DND-41 (cell line): ENCODE measurements at regions not wholly inside any gene's neighbourhood (a gene's known extent, or its start where the extent isn't known, plus 50 kb on each side); places are given as distances from the start of the nearest gene placed in this dataset.

Source experiments
- EZH2 ChIP-seq: IDR thresholded peaks from 3 replicates; pipeline ENCODE4 v1.6.1; 2012; ENCODE audit warnings: borderline replicate concordance, low read depth, mild to moderate bottlenecking, moderate library complexity, low read length, inconsistent platforms; ENCODE audit not compliant: severe bottlenecking
- TF ChIP-seq, protein P1 (sequence below): IDR thresholded peaks from 2 replicates; pipeline ENCODE4 v1.5.1; 2012; ENCODE audit warnings: borderline replicate concordance, low read length, moderate library complexity, mild to moderate bottlenecking; ENCODE audit not compliant: poor library complexity, severe bottlenecking; ENCODE audit errors: extremely low read depth

DNA sequence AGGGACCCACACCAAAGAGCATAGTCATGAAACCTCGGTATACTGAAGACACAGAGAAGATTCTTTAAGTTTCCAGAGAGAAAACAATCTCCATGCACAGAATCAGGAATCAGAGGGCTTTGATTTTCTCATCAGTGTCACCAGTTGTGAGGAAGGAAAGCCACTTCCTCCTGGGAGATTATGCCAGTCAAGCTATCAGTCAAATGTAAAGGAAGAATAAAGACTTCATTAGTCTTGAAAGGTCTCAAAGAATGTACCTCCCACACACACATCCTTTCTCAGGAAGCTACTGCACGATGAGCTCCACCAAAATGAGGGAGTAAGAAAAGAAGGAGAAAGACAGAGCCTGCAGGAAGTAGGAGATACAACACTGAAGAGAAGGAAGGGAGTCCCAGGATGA is 486.3 kb downstream of the SHQ1 start:
- TF ChIP-seq, protein P1, sequence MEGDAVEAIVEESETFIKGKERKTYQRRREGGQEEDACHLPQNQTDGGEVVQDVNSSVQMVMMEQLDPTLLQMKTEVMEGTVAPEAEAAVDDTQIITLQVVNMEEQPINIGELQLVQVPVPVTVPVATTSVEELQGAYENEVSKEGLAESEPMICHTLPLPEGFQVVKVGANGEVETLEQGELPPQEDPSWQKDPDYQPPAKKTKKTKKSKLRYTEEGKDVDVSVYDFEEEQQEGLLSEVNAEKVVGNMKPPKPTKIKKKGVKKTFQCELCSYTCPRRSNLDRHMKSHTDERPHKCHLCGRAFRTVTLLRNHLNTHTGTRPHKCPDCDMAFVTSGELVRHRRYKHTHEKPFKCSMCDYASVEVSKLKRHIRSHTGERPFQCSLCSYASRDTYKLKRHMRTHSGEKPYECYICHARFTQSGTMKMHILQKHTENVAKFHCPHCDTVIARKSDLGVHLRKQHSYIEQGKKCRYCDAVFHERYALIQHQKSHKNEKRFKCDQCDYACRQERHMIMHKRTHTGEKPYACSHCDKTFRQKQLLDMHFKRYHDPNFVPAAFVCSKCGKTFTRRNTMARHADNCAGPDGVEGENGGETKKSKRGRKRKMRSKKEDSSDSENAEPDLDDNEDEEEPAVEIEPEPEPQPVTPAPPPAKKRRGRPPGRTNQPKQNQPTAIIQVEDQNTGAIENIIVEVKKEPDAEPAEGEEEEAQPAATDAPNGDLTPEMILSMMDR: no peak
- no peak for TF ChIP-seq EZH2
